ENCODE measurements at regions not wholly inside any gene's neighbourhood (a gene's known extent, or its start where the extent isn't known, plus 50 kb on each side); places are given as distances from the start of the nearest gene placed in this dataset.

- 2% methylated on average over 2 of the region's 2 CpGs for WGBS (ENCODE audit: low lambda C conversion rate)
- no peak for TF ChIP-seq POGK (CRISPR knock-in tag; conservative IDR thresholded peaks at IDR 0.05)
- no peak for TF ChIP-seq TAF15 (IDR thresholded peaks at IDR 0.05; ENCODE audit: low read depth, low read length, poor library complexity, severe bottlenecking)
- TF ChIP-seq ZNF580 (CRISPR knock-in tag; IDR thresholded peaks at IDR 0.05; ENCODE audit: borderline replicate concordance, low read depth), result no peak
- no peak for TF ChIP-seq CENPT (CRISPR knock-in tag; IDR thresholded peaks at IDR 0.05; ENCODE audit: low read depth)
- no peak for TF ChIP-seq CC2D1A (CRISPR knock-in tag; IDR thresholded peaks at IDR 0.05)
- no peak for TF ChIP-seq PAX8 (CRISPR knock-in tag; IDR thresholded peaks at IDR 0.05; ENCODE audit: borderline replicate concordance)
- TF ChIP-seq ZNF777 (CRISPR knock-in tag; IDR thresholded peaks at IDR 0.05), result no peak
- no peaks in the 10 kb centered on the region for H3K4me1 ChIP-seq (ENCODE audit: insufficient read depth, low read length)
- no peaks in the 10 kb centered on the region for H3K9me3 ChIP-seq (ENCODE audit: low read length)
- ATAC-seq (no peak), FAIRE-seq (no peak), DNase-seq (ENCODE audit: low spot score) (no peak)
- no peaks in the 10 kb centered on the region for H3K79me2 ChIP-seq (ENCODE audit: insufficient read depth, low read length)
- H4K20me1 ChIP-seq (ENCODE audit: insufficient read depth, low read length), result no peaks in the 10 kb centered on the region
- BruUV-seq (replicated peaks), result no TSS peak
- intact Hi-C loops (cut with micrococcal nuclease; ENCODE audit: unreplicated experiment), result no loop called here
- ChIA-PET CTCF (ENCODE audit: low intra/inter-chr PET ratio, low total read pairs) (no interaction called here), POLR2A (no interaction called here)
- H3K36me3 ChIP-seq (replicated peaks in 1 of 2; ENCODE audit: control insufficient read depth in 1 of 2, insufficient read depth in 2 of 2, low read length in 2 of 2), result no peaks in the 10 kb centered on the region
- H3K4me2 ChIP-seq (ENCODE audit: low read depth, low read length), result no peak overlapping the region
- H3K27me3 ChIP-seq (ENCODE audit: control insufficient read depth in 1 of 2, insufficient read depth in 2 of 2, low read length in 2 of 2), result no peaks in the 10 kb centered on the region
- in situ Hi-C loops (cut with HindIII; ENCODE audit: extremely low pct_ligation_motif_present, low pct_unique_long_range_greater_than_20kb), result no loop called here
- no peak overlapping the region for H3K27ac ChIP-seq (ENCODE audit: extremely low read length, insufficient read depth, low read length)
- no peak overlapping the region for H3K9ac ChIP-seq (ENCODE audit: insufficient read depth, low read depth, low read length)
- H3K4me3 ChIP-seq (replicated peaks in 1 of 3; ENCODE audit: insufficient read depth in 1 of 3, low read depth in 2 of 3, low read length in 3 of 3), result no peak overlapping the region
- no peak overlapping the region for H2AFZ ChIP-seq (ENCODE audit: low read length)
Measured at GRCh38 chr11:104679258-104679657, 219.0 kb downstream of the CASP12 start.

GRCh38 chr11:104678408-104678807 is 219.9 kb downstream of the CASP12 start:
- FAIRE-seq, result no peak
- intact Hi-C loops (cut with micrococcal nuclease; ENCODE audit: unreplicated experiment), result no loop called here
- DNase-seq (ENCODE audit: low spot score), result no peak
- no peaks in the 10 kb centered on the region for H3K79me2 ChIP-seq (ENCODE audit: insufficient read depth, low read length)
- no peaks in the 10 kb centered on the region for H3K36me3 ChIP-seq (replicated peaks in 1 of 2; ENCODE audit: control insufficient read depth in 1 of 2, insufficient read depth in 2 of 2, low read length in 2 of 2)
- H3K9ac ChIP-seq (ENCODE audit: insufficient read depth, low read depth, low read length), result no peak overlapping the region
- no peaks in the 10 kb centered on the region for H4K20me1 ChIP-seq (ENCODE audit: insufficient read depth, low read length)
- no peak overlapping the region for H3K4me3 ChIP-seq (replicated peaks in 1 of 3; ENCODE audit: insufficient read depth in 1 of 3, low read depth in 2 of 3, low read length in 3 of 3)
- H3K9me3 ChIP-seq (ENCODE audit: low read length), result no peaks in the 10 kb centered on the region
- H2AFZ ChIP-seq (ENCODE audit: low read length), result no peak overlapping the region
- H3K4me2 ChIP-seq (ENCODE audit: low read depth, low read length), result no peak overlapping the region
- ATAC-seq, result no peak
- no peak overlapping the region for H3K27ac ChIP-seq (ENCODE audit: extremely low read length, insufficient read depth, low read length)
- H3K4me1 ChIP-seq (ENCODE audit: insufficient read depth, low read length), result no peaks in the 10 kb centered on the region
- BruUV-seq (replicated peaks), result no TSS peak
- POLR2A ChIA-PET, result no interaction called here
- 0% methylated on average over 2 of the region's 2 CpGs for WGBS (ENCODE audit: low lambda C conversion rate)
- in situ Hi-C loops (cut with HindIII; ENCODE audit: extremely low pct_ligation_motif_present, low pct_unique_long_range_greater_than_20kb), result no loop called here
- H3K27me3 ChIP-seq (ENCODE audit: control insufficient read depth in 1 of 2, insufficient read depth in 2 of 2, low read length in 2 of 2), result no peaks in the 10 kb centered on the region
- CTCF ChIA-PET (ENCODE audit: low intra/inter-chr PET ratio, low total read pairs), result no interaction called here
- TF ChIP-seq ZNF10 (CRISPR knock-in tag; IDR thresholded peaks at IDR 0.05; ENCODE audit: borderline replicate concordance, low read depth), result no peak
- TF ChIP-seq GTF2F1 (IDR thresholded peaks at IDR 0.05; ENCODE audit: low read length), result no peak
- no peak for TF ChIP-seq HNRNPUL1 (IDR thresholded peaks at IDR 0.05; ENCODE audit: low read depth, low read length)
- TF ChIP-seq ZNF383 (CRISPR knock-in tag; IDR thresholded peaks at IDR 0.05; ENCODE audit: borderline replicate concordance), result no peak
- TF ChIP-seq GPN1 (CRISPR knock-in tag; IDR thresholded peaks at IDR 0.05; ENCODE audit: borderline replicate concordance), result no peak
- no peak for TF ChIP-seq MLX (CRISPR knock-in tag; IDR thresholded peaks at IDR 0.05)
- no peak for TF ChIP-seq JUND (CRISPR knock-in tag; IDR thresholded peaks at IDR 0.05)
- no peak for TF ChIP-seq E2F1 (CRISPR knock-in tag; IDR thresholded peaks at IDR 0.05)
